ENCODE measurements at regions not wholly inside any gene's neighbourhood (a gene's known extent, or its start where the extent isn't known, plus 50 kb on each side); places are given as distances from the start of the nearest gene placed in this dataset.

GRCh38 chr12:93214523-93215289, 163.0 kb upstream of the NUDT4 start:
- no peak overlapping the region for H3K4me2 ChIP-seq (ENCODE audit: unreplicated experiment)
- H3K27me3 ChIP-seq (replicated peaks; ENCODE audit: insufficient read depth), result no peaks in the 10 kb centered on the region
- no peaks in the 10 kb centered on the region for H3K9me2 ChIP-seq (ENCODE audit: insufficient read depth)
- no peaks in the 10 kb centered on the region for H3F3A ChIP-seq (ENCODE audit: insufficient read depth)
- no peaks in the 10 kb centered on the region for H3K36me3 ChIP-seq (ENCODE audit: low read depth)
- no peaks in the 10 kb centered on the region for H3K9me3 ChIP-seq (ENCODE audit: low read depth)
- H3K27ac ChIP-seq, result no peak overlapping the region
- no peak overlapping the region for H3K9ac ChIP-seq
- H3K79me2 ChIP-seq (ENCODE audit: insufficient read depth), result no peaks in the 10 kb centered on the region
- H4K20me1 ChIP-seq (ENCODE audit: insufficient read depth), result no peaks in the 10 kb centered on the region
- no peaks in the 10 kb centered on the region for H3K4me1 ChIP-seq (ENCODE audit: insufficient read depth)
- no peak overlapping the region for H3K4me3 ChIP-seq
- 93 to 95% methylated on average over 6 of the region's 6 CpGs for WGBS, 2 experiments (ENCODE audit: low coverage in 1 of 2, low lambda C conversion rate in 2 of 2, missing lambda C conversion rate in 2 of 2)
- no peak overlapping the region for H2AFZ ChIP-seq
- DNase-seq, result no peak
- TF ChIP-seq EZH2phosphoT487 (IDR thresholded peaks at IDR 0.05; ENCODE audit: insufficient read depth, low read depth), result no peak
- TF ChIP-seq EZH2 (IDR thresholded peaks at IDR 0.05; ENCODE audit: insufficient read depth, poor library complexity, severe bottlenecking), result no peak
- in situ Hi-C loops (cut with MboI), result no loop called here

GRCh38 chr12:93215290-93215678, 162.4 kb upstream of the NUDT4 start:
- WGBS, 2 experiments (ENCODE audit: low coverage in 1 of 2, low lambda C conversion rate in 2 of 2, missing lambda C conversion rate in 2 of 2), result 85 to 100% methylated on average over 1 of the region's 1 CpG
- in situ Hi-C loops (cut with MboI), result no loop called here
- Histone ChIP-seq H3K9ac (no peak overlapping the region), H3K27me3 (replicated peaks; ENCODE audit: insufficient read depth) (no peaks in the 10 kb centered on the region), H3K4me1 (ENCODE audit: insufficient read depth) (no peaks in the 10 kb centered on the region), H4K20me1 (ENCODE audit: insufficient read depth) (no peaks in the 10 kb centered on the region), H3F3A (ENCODE audit: insufficient read depth) (no peaks in the 10 kb centered on the region), H3K27ac (no peak overlapping the region), H3K79me2 (ENCODE audit: insufficient read depth) (no peaks in the 10 kb centered on the region), H3K36me3 (ENCODE audit: low read depth) (no peaks in the 10 kb centered on the region), H3K4me3 (no peak overlapping the region), H3K4me2 (ENCODE audit: unreplicated experiment) (no peak overlapping the region), H3K9me2 (ENCODE audit: insufficient read depth) (no peaks in the 10 kb centered on the region), H2AFZ (no peak overlapping the region), H3K9me3 (ENCODE audit: low read depth) (no peaks in the 10 kb centered on the region)
- TF ChIP-seq EZH2phosphoT487 (IDR thresholded peaks at IDR 0.05; ENCODE audit: insufficient read depth, low read depth) (no peak), EZH2 (IDR thresholded peaks at IDR 0.05; ENCODE audit: insufficient read depth, poor library complexity, severe bottlenecking) (no peak)
- DNase-seq, result no peak

- H3K4me2 ChIP-seq (ENCODE audit: unreplicated experiment), result no peak overlapping the region
- no peak for DNase-seq
Observed at GRCh38 chr12:93219947-93220346, 157.8 kb upstream of the NUDT4 start.

GRCh38 chr12:93221841-93222240, 155.9 kb upstream of the NUDT4 start:
- Histone ChIP-seq H3K9me2 (ENCODE audit: insufficient read depth) (no peaks in the 10 kb centered on the region), H3K79me2 (ENCODE audit: insufficient read depth) (no peaks in the 10 kb centered on the region), H3K4me3 (no peak overlapping the region), H3K9me3 (ENCODE audit: low read depth) (no peaks in the 10 kb centered on the region), H3K27me3 (replicated peaks; ENCODE audit: insufficient read depth) (no peaks in the 10 kb centered on the region), H3F3A (ENCODE audit: insufficient read depth) (no peaks in the 10 kb centered on the region), H3K4me2 (ENCODE audit: unreplicated experiment) (no peak overlapping the region), H3K36me3 (ENCODE audit: low read depth) (no peaks in the 10 kb centered on the region), H2AFZ (no peak overlapping the region), H3K4me1 (ENCODE audit: insufficient read depth) (0 out of 2 replicates have a peak, but pooled peaks cover 3% of the 10 kb centered on the region), H4K20me1 (ENCODE audit: insufficient read depth) (no peaks in the 10 kb centered on the region), H3K9ac (no peak overlapping the region), H3K27ac (no peak overlapping the region)
- DNase-seq, result no peak
- in situ Hi-C loops (cut with MboI), result no loop called here
- TF ChIP-seq EZH2phosphoT487 (IDR thresholded peaks at IDR 0.05; ENCODE audit: insufficient read depth, low read depth) (no peak), EZH2 (IDR thresholded peaks at IDR 0.05; ENCODE audit: insufficient read depth, poor library complexity, severe bottlenecking) (no peak)

More at GRCh38 chr12:93219947-93220346, 157.8 kb upstream of the NUDT4 start:
- Histone ChIP-seq H2AFZ (no peak overlapping the region), H3K9ac (no peak overlapping the region), H3K9me3 (ENCODE audit: low read depth) (no peaks in the 10 kb centered on the region), H3K36me3 (ENCODE audit: low read depth) (no peaks in the 10 kb centered on the region), H3F3A (ENCODE audit: insufficient read depth) (no peaks in the 10 kb centered on the region), H4K20me1 (ENCODE audit: insufficient read depth) (no peaks in the 10 kb centered on the region), H3K27ac (no peak overlapping the region), H3K4me1 (ENCODE audit: insufficient read depth) (0 out of 2 replicates have a peak, but pooled peaks cover 3% of the 10 kb centered on the region), H3K4me3 (no peak overlapping the region), H3K27me3 (replicated peaks; ENCODE audit: insufficient read depth) (no peaks in the 10 kb centered on the region), H3K9me2 (ENCODE audit: insufficient read depth) (no peaks in the 10 kb centered on the region), H3K79me2 (ENCODE audit: insufficient read depth) (no peaks in the 10 kb centered on the region)
- in situ Hi-C loops (cut with MboI), result no loop called here
- TF ChIP-seq EZH2phosphoT487 (IDR thresholded peaks at IDR 0.05; ENCODE audit: insufficient read depth, low read depth), result no peak
- TF ChIP-seq EZH2 (IDR thresholded peaks at IDR 0.05; ENCODE audit: insufficient read depth, poor library complexity, severe bottlenecking), result no peak
- WGBS, 2 experiments (ENCODE audit: low coverage in 1 of 2, low lambda C conversion rate in 2 of 2, missing lambda C conversion rate in 2 of 2), result 49 to 58% methylated on average over 2 of the region's 2 CpGs
